ENCODE measurements at regions not wholly inside any gene's neighbourhood (a gene's known extent, or its start where the extent isn't known, plus 50 kb on each side); places are given as distances from the start of the nearest gene placed in this dataset.

- Histone ChIP-seq H3K27ac (no peak overlapping the region), H3K27me3 (no peaks in the 10 kb centered on the region), H3K36me3 (no peaks in the 10 kb centered on the region), H3K9me3 (peaks cover 0 to 6% (median 6%) of the 10 kb centered on the region in 3 donors), H3K4me1 (no peaks in the 10 kb centered on the region), H3K4me3 (no peak overlapping the region)
- 49 to 61% methylated on average over 2 of the region's 2 CpGs for WGBS, 2 donors
- intact Hi-C loops (cut with DNase I), result no loop called here
- no peak for DNase-seq
- TF ChIP-seq POLR2A (IDR thresholded peaks at IDR 0.05) (no peak), CTCF (IDR thresholded peaks at IDR 0.05) (no peak)
These were observed 1292.2 kb downstream of the REEP3 start for GRCh38 chr10:64813391-64813790.

GRCh38 chr10:64814201-64814600 is 1293.0 kb downstream of the REEP3 start:
- H3K27ac ChIP-seq, result no peak overlapping the region
- no peaks in the 10 kb centered on the region for H3K36me3 ChIP-seq
- no peak for DNase-seq
- TF ChIP-seq POLR2A (IDR thresholded peaks at IDR 0.05) (no peak), CTCF (IDR thresholded peaks at IDR 0.05) (no peak)
- H3K27me3 ChIP-seq, result no peaks in the 10 kb centered on the region
- H3K4me1 ChIP-seq, result no peaks in the 10 kb centered on the region
- 50 to 58% methylated on average over 2 of the region's 2 CpGs for WGBS, 2 donors
- intact Hi-C loops (cut with DNase I), result no loop called here
- H3K9me3 ChIP-seq, result peaks cover 0 to 6% (median 5%) of the 10 kb centered on the region in 3 donors
- no peak overlapping the region for H3K4me3 ChIP-seq

- TF ChIP-seq POLR2A (IDR thresholded peaks at IDR 0.05) (no peak), CTCF (IDR thresholded peaks at IDR 0.05) (no peak)
- 78 to 84% methylated on average over 3 of the region's 3 CpGs for WGBS, 2 donors
- intact Hi-C loops (cut with DNase I), result no loop called here
These were observed 1308.7 kb downstream of the REEP3 start for GRCh38 chr10:64829888-64830412.

GRCh38 chr10:64830869-64831268 is 1309.7 kb downstream of the REEP3 start:
- TF ChIP-seq CTCF (IDR thresholded peaks at IDR 0.05) (no peak), POLR2A (IDR thresholded peaks at IDR 0.05) (no peak)
- no peaks in the 10 kb centered on the region for H3K4me1 ChIP-seq
- intact Hi-C loops (cut with DNase I), result no loop called here
- no peaks in the 10 kb centered on the region for H3K27me3 ChIP-seq
- H3K27ac ChIP-seq, result no peak overlapping the region
- H3K4me3 ChIP-seq, result no peak overlapping the region
- H3K36me3 ChIP-seq, result no peaks in the 10 kb centered on the region
- no peak for DNase-seq
- WGBS, 2 donors, result 60 to 64% methylated on average over 2 of the region's 2 CpGs
- no peaks in the 10 kb centered on the region for H3K9me3 ChIP-seq

More at GRCh38 chr10:64829888-64830412, 1308.7 kb downstream of the REEP3 start:
- H3K9me3 ChIP-seq, result no peaks in the 10 kb centered on the region
- DNase-seq, result no peak
- H3K27me3 ChIP-seq, result no peaks in the 10 kb centered on the region
- no peak overlapping the region for H3K27ac ChIP-seq
- no peak overlapping the region for H3K4me3 ChIP-seq
- no peaks in the 10 kb centered on the region for H3K4me1 ChIP-seq
- H3K36me3 ChIP-seq, result no peaks in the 10 kb centered on the region

- intact Hi-C loops (cut with DNase I), result no loop called here
- no peak for DNase-seq
- Histone ChIP-seq H3K27ac (no peak overlapping the region), H3K36me3 (no peaks in the 10 kb centered on the region), H3K9me3 (peaks cover 0 to 9% (median 0%) of the 10 kb centered on the region in 3 donors), H3K4me3 (no peak overlapping the region), H3K27me3 (no peaks in the 10 kb centered on the region), H3K4me1 (no peaks in the 10 kb centered on the region)
- 79 to 100% methylated on average over 3 to 11 of the region's 12 CpGs for WGBS, 2 donors
- TF ChIP-seq CTCF (IDR thresholded peaks at IDR 0.05) (no peak), POLR2A (IDR thresholded peaks at IDR 0.05) (no peak)
These were observed 1319.1 kb downstream of the REEP3 start for GRCh38 chr10:64840341-64840740.

Data from esophagus squamous epithelium (tissue), 5 donors.